SH-SY5Y (cell line): ENCODE measurements at regions not wholly inside any gene's neighbourhood (a gene's known extent, or its start where the extent isn't known, plus 50 kb on each side); places are given as distances from the start of the nearest gene placed in this dataset.

Experiments
- GATA2 ChIP-seq: IDR thresholded peaks from 2 replicates; pipeline ENCODE4 v1.6.1; 2011; ENCODE audit warnings: mild to moderate bottlenecking, low read depth, low read length
- GATA3 ChIP-seq: IDR thresholded peaks from 2 replicates; pipeline ENCODE4 v1.6.1; 2011; ENCODE audit warnings: low read depth, mild to moderate bottlenecking, low read length, moderate library complexity

DNA sequence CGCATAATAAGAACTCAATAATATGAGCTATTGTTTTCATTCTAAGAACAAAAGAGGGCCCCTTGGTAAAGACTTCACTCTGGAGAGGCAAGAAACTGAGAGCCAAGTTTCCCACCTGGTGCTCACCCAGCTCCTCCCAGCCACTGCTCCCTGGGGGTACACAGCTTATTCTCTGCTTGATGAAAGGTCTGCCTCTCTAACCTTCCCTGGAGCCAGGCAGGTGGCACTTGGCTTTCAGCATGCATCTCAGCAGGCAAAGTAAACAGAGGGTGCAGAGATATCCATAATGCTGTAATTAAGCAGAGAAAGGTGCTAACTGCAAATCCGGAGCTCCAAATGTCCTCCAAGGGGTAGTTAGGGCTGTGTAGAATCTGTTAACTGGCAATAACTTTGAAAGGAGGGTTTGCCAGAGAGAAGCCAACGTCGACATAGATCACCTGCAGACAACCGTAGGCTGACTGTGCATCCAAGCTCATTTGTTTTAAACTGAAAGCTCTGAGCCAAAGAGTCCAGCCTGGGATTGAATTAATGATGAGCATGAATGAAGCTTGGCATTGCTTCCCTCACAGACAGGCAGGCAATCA, 159.6 kb upstream of the PROK2 start:
- TF ChIP-seq GATA3 (no peak), GATA2 (no peak)

DNA sequence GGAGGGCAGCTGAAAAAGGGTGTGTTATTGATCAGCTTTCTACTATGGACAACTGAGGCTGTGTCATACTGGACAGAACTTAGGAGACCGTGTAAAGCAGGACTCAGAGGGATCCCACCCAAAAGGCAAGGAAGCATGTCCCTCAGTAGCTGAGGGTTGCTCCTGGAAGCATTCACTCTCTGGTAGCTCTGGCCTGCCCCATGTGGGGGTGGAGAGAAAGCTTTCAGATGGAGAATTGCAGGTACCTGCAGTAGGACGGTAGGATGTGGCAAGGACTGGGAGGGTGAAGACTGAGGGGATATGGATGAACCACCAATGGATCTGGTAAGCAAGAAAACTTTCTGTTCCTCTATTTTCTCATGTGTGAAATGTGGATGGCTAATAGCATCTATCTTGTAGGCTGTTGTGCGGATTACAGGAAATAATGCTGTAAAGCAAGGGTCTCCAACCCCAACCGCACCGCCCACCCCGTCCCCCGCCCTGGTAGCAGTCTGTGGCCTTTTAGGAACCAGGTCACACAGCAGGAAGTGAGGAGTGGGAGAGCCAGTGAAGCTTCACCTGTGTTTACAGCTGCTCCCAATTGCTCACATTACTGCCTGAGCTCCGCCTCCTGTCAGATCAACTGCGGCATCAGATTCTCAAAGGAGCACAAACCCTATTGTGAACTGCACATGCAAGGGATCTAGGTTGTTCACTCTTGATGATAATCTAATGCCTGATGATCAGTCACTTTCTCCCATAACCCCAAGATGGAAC, 157.7 kb upstream of the PROK2 start:
- TF ChIP-seq GATA2 (no peak), GATA3 (no peak)

DNA sequence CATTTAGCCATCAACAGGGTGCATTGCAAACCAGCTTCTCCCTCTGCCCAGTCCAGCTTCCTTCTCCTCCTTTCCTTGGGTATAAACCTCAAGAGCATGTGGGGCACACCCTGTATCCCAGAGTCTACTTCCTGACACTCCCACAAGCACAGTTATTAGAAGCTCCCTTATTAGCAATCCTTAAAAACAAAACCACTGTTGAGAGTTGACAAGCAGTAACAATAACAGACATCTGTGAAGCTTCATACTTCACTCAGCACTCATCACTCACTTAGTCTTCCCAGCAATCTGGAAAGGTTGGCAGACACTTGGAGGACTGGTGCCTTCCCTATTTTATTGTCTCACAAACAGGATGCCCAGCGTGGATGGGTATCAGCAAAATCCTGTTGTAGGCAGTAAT, 155.5 kb upstream of the PROK2 start:
- TF ChIP-seq GATA3 (no peak), GATA2 (no peak)

DNA sequence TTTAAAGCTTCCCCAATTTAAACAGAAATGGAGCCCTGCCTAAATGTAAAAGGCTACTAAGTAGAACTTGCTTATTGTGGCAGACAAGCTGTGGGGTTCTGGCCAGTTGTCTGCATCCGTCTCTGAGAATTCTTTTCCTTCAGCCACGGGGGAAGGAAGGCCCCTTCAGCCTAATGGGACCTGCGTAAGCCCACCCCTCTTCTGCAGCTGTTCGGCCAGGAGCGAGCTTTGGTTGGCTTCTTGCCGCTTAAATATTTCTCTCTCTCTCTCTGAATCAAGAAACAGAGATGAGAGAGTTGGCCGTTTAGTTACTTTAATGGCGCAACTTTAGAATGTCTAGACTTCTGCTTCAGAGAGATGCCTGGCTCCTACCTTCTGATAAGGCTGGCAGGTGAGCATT, 151.7 kb upstream of the PROK2 start:
- TF ChIP-seq GATA2, result no peak
- no peak for TF ChIP-seq GATA3

DNA sequence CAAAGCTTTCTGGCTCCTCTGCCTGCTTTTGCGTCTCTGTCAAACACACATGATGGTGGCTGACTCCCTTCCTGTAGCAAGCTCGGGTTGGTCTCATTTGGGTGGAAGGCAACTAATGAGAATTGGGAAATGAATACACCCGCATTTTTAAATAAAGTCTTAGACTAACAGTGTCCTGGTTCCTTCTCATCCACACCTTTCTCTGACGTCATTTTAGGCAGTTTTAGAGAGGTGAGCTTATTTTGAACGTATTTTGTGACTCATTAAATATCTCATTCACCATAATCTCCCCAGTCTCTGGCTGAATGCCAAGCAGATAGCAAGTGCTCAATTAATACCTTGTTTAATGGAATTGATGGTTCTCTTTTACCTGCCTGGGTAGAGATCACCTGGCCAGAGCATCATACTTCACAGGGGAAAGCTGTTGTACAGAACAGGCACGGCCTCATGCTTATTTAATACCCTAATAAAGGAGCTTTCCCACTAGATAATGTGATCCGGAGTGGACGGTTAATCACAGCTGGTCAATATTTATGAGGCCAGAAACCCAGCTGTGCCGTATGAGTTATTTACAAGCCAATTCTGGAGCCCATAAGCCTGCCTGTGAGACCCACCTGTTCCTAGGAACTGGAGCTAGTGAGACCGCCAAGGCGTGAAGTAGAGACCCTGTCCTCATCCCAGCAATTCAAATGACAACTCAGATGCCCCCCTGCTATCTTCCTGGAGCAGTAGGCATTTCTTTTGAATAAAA, 149.7 kb upstream of the PROK2 start:
- TF ChIP-seq GATA2 (no peak), GATA3 (no peak)

DNA sequence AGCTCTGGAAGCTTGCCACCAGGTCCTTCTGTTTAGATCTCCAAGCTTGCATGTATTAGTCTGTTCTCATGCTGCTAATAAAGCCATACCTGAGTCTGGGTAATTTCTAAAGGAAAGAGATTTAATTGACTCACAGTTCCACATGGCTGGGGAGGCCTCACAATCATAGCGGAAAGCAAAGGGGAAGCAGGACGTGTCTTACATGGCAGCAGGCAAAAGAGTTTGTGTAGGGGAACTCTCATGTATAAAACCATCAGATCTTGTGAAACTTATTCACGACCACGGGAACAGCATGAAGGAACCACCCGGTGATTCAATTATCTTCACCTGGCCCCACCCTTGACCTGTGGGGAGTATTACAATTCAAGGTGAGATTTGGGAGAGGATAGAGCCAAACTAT, 147.0 kb upstream of the PROK2 start:
- TF ChIP-seq GATA2 (no peak), GATA3 (no peak)

DNA sequence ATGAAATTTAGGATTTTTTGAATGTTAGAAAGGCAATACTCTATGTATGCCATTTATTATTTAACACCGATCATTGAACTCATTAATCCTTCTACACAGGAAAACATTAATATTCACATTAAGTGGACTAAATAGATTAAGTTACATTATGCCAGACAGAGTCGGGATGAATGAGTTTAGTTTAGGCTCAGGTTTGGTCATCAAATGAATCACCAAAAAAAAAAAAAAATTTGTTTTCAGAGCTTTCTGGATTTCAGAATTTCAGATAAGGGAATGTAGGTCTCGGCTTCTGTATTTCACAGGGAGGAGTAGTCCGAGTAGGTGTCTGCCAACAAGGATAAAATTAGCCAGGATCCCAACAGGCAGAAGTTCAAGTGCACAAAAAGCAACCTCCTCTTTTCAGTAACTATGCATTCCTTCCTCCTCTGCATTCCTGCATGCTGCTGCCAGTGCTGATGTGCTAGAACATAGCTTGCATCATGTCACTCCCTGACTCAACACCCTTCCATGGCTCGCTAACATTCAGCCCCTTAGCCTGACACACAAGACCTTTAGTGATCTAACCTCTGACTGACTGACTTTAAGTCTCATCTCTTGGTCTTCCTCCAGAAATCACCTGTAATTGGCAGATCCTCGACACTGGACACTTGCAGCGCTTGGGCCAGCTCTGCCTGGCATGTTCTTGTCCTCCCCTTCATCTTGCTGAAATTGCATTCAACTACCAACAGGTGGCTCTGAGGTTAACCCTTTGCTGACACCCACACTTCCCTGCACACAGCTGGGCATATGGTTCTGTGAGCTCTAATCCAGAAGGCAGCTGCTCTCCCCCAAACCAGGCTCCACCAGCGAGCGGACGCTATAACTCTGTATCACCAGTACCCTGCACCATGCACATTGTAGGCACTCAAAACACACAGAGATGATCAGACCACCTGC, 145.4 kb upstream of the PROK2 start:
- TF ChIP-seq GATA2, result no peak

DNA sequence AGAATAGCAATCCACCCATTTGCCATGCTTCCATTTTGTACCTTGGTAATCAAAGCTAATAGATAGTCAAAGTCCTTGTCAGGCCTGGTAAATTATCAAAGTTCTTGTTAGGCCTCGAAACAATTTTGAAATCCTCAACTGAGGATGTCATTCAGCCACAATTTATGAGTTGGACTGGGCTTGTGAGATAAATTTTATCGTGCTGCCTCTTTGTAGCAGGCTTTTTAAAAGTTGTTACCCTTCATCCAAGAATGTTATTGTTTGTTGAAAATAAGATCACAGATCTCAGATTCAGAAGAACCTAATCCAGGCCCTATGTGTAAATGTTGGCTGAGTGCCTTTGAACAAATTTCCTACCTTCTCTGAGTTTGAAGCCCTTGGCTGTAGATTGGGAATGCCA, 143.3 kb upstream of the PROK2 start:
- TF ChIP-seq GATA2 (no peak), GATA3 (no peak)

DNA sequence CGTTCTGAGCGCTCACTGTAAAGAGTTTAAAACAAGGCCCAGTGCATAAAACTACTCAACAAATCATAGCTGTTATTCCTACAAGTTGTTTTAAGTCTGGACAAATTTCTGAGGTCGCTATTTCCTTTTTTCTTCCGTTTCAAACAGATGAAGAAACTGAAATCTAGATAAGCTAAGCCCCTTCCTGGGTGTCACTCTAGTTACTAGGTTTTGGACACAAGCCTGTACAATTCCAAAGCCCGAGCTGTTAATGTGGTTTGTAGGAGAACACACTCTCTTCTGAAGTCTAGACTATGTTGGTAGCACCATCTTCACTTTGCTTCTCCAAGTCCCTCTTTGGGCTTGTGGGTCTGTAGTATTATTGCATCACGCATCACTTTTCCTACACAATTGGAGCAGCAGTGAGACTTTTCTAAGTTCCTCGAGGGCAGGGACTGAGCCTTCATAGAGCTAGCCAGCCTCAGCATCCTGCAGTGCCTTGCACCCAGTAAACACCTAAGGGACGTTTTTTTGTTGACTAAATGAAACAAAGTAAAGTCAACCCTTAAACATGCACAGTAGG, 142.6 kb upstream of the PROK2 start:
- TF ChIP-seq GATA2 (no peak), GATA3 (no peak)

DNA sequence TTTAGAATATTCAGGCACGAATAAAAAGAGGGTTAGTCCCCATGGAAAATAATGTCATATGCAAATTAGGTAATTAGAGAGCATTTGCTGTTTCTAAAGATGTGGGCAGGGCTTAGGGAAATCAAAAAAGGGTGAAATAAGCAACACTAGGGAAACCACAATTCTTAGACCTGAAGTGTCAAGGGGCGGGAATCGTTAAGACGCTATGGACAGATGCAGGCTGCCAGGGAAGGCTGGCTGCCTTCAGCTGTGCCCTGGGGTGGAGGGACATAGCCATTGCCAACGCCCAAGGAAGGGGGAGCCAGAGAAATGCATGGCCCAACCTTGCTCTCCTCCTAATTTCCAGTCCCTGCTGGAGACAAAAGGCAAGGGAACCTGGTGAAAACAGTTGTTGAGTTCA, 141.7 kb upstream of the PROK2 start:
- TF ChIP-seq GATA2, result no peak
- TF ChIP-seq GATA3, result no peak

DNA sequence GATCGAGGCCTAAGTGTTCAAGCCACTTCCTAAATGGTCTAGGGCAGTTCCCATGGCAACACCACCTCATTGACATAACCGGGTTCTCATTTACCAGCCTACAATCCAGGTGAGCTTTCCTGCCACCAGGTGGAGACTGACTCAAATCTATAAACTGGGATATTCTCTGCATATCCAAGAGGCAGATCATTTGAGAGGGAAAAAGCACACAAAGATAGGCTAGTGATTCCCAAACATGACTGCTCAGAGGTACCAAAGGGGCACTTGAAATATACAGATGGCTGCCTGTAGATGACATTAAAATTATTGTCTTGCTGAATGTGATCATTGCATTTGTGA, 141.3 kb upstream of the PROK2 start:
- TF ChIP-seq GATA3, result no peak
- no peak for TF ChIP-seq GATA2

DNA sequence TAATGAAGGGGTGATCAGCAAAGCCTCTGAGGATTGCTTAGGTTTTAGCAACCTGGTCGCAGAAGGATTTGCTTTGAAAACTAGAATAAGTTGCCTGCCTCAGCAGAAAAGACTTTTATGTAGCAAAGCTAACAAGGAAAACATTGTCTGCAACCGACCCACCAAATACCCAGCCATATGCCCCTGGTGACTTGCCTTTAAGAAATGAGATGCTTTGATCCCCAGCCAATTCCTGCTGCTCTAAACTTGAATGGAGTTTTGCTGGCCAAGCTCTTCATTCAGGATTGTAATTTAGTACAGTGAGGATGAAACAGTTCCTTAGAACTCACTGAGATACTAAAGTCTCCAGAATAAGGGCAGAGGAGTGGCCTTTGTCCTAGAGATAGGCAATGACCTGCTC, 139.8 kb upstream of the PROK2 start:
- TF ChIP-seq GATA3 (no peak), GATA2 (no peak)

DNA sequence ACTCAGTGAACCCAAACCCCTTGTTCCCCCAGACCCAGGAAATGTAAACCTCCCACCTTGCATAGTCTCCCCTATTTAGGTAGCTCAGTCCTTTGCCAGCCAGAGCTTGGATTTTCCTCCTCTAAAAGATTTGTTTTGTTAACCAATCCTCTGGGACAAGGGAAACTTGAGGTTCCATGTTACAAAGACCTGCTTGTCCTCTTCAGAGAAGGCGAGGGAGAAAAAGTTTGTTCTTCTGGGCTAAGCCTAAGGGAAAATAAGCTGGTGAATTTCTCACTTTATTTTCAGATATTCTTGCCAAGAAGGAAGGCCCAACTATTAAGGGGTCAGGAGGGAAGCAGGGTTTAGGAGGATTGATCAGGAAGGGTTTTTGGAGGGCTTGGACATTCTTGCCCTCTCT, 136.1 kb upstream of the PROK2 start:
- TF ChIP-seq GATA2 (no peak), GATA3 (no peak)

DNA sequence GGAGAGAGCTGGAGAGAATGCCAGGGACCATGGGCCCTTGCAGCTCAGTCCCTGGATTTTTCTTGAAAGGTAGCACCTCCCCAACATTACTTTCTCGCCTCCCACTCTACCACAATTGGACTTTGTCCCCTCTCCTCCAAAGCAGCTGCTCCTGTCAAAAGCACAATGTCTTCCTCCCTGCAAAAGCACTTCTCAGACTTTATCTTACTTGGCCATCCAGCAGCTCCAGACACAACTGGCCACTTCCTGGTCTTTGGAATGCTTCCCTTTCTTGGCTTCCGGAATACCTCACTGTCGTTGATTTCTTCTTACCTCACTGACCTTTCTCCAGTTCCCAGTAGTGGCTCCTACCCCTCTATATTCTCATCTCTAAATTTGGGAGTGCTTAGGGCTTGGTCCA, 134.6 kb upstream of the PROK2 start:
- TF ChIP-seq GATA2 (no peak), GATA3 (no peak)
